ENCODE measurements at regions not wholly inside any gene's neighbourhood (a gene's known extent, or its start where the extent isn't known, plus 50 kb on each side); places are given as distances from the start of the nearest gene placed in this dataset.

GRCh38 chr6:119647309-119647708, 297.7 kb upstream of the MAN1A1 start:
- no peaks in the 10 kb centered on the region for H3K79me2 ChIP-seq (ENCODE audit: insufficient read depth, low read depth, low read length)
- H3K9me3 ChIP-seq (ENCODE audit: low read length) = 0 out of 2 replicates have a peak, but pooled peaks cover 3% of the 10 kb centered on the region
- H3K9me2 ChIP-seq (ENCODE audit: insufficient read depth, low read length) = no peaks in the 10 kb centered on the region
- H3K4me2 ChIP-seq (ENCODE audit: low read length) = no peak overlapping the region
- H3K4me1 ChIP-seq (ENCODE audit: insufficient read depth, low read length, poor library complexity, severe bottlenecking) = peaks cover 10% of the 10 kb centered on the region
- H2AFZ ChIP-seq (ENCODE audit: low read length) = peak overlapping the region; percentile 29; the same call in 1 of the 2 replicates
- intact Hi-C loops (cut with micrococcal nuclease; ENCODE audit: unreplicated experiment) = no loop called here
- no peak overlapping the region for H3K4me3 ChIP-seq (ENCODE audit: low read depth, low read length, poor library complexity, severe bottlenecking)
- no peaks in the 10 kb centered on the region for H3K36me3 ChIP-seq (ENCODE audit: insufficient read depth, low read length)
- ChIA-PET CTCF (ENCODE audit: unreplicated experiment) (no interaction called here), POLR2A (interaction anchor here (0.6 to 1.1 kb wide), 4 partner anchors 11 to 318 kb away, joined by 3 to 4 read pairs (median 4); no protein-coding TSS in a partner anchor)
- TF ChIP-seq, protein P1, sequence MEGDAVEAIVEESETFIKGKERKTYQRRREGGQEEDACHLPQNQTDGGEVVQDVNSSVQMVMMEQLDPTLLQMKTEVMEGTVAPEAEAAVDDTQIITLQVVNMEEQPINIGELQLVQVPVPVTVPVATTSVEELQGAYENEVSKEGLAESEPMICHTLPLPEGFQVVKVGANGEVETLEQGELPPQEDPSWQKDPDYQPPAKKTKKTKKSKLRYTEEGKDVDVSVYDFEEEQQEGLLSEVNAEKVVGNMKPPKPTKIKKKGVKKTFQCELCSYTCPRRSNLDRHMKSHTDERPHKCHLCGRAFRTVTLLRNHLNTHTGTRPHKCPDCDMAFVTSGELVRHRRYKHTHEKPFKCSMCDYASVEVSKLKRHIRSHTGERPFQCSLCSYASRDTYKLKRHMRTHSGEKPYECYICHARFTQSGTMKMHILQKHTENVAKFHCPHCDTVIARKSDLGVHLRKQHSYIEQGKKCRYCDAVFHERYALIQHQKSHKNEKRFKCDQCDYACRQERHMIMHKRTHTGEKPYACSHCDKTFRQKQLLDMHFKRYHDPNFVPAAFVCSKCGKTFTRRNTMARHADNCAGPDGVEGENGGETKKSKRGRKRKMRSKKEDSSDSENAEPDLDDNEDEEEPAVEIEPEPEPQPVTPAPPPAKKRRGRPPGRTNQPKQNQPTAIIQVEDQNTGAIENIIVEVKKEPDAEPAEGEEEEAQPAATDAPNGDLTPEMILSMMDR (conservative IDR thresholded peaks at IDR 0.05; ENCODE audit: low read length) = no peak
- no peak for TF ChIP-seq EZH2phosphoT487 (IDR thresholded peaks at IDR 0.05; ENCODE audit: borderline replicate concordance, low read depth, low read length)
- DNase-seq (ENCODE audit: low spot score) = no peak
- H3K27ac ChIP-seq (ENCODE audit: low read depth, low read length, poor library complexity, severe bottlenecking) = no peak overlapping the region
- BruUV-seq (replicated peaks) = no TSS peak
- no peaks in the 10 kb centered on the region for H4K20me1 ChIP-seq (ENCODE audit: insufficient read depth, low read length)

GRCh38 chr6:119643876-119644275, 294.3 kb upstream of the MAN1A1 start:
- peaks cover 10% of the 10 kb centered on the region for H3K4me1 ChIP-seq (ENCODE audit: insufficient read depth, low read length, poor library complexity, severe bottlenecking)
- H3K27ac ChIP-seq (ENCODE audit: low read depth, low read length, poor library complexity, severe bottlenecking) = no peak overlapping the region
- no peaks in the 10 kb centered on the region for H4K20me1 ChIP-seq (ENCODE audit: insufficient read depth, low read length)
- H3K79me2 ChIP-seq (ENCODE audit: insufficient read depth, low read depth, low read length) = no peaks in the 10 kb centered on the region
- no peaks in the 10 kb centered on the region for H3K36me3 ChIP-seq (ENCODE audit: insufficient read depth, low read length)
- H3K9me3 ChIP-seq (ENCODE audit: low read length) = no peaks in the 10 kb centered on the region
- ChIA-PET CTCF (ENCODE audit: unreplicated experiment) (no interaction called here), POLR2A (interaction anchor here (1.0 kb wide), 1 partner anchor 146 kb away, joined by 3 read pairs; no protein-coding TSS in a partner anchor)
- no peak overlapping the region for H3K4me3 ChIP-seq (ENCODE audit: low read depth, low read length, poor library complexity, severe bottlenecking)
- BruUV-seq (replicated peaks) = no TSS peak
- TF ChIP-seq, protein P1 (conservative IDR thresholded peaks at IDR 0.05; ENCODE audit: low read length) = no peak
- no peak for TF ChIP-seq EZH2phosphoT487 (IDR thresholded peaks at IDR 0.05; ENCODE audit: borderline replicate concordance, low read depth, low read length)
- H2AFZ ChIP-seq (ENCODE audit: low read length) = no peak overlapping the region
- H3K9me2 ChIP-seq (ENCODE audit: insufficient read depth, low read length) = no peaks in the 10 kb centered on the region
- no peak overlapping the region for H3K4me2 ChIP-seq (ENCODE audit: low read length)
- intact Hi-C loops (cut with micrococcal nuclease; ENCODE audit: unreplicated experiment) = no loop called here
- DNase-seq (ENCODE audit: low spot score) = no peak

DNA sequence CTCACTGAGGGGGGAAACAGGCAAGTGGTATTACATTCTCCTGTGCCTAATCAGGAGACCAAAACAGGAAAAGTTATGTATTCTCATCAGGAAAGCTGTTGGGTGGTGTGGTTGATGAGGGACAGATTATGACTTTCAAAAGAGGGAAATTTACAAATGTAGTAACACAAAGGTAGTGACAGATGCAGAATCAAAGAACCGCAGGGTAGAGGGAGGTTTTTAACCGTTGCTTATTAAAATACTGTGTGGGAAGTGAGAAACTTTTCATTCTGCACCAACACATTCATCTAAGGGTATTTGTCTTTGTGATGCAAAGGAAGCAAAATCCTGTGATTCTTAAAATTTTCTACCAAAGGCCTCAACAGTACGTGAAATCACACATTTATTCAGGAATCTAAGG, 288.2 kb upstream of the MAN1A1 start:
- intact Hi-C loops (cut with micrococcal nuclease; ENCODE audit: unreplicated experiment) = no loop called here
- ChIA-PET CTCF (ENCODE audit: unreplicated experiment) (no interaction called here), POLR2A (interaction anchor here (0.8 kb wide), 1 partner anchor 55 kb away, joined by 3 read pairs; no protein-coding TSS in a partner anchor)

More for the DNA sequence above, 288.2 kb upstream of the MAN1A1 start:
- no peak for DNase-seq (ENCODE audit: low spot score)
- H3K9me2 ChIP-seq (ENCODE audit: insufficient read depth, low read length) = no peaks in the 10 kb centered on the region
- H3K79me2 ChIP-seq (ENCODE audit: insufficient read depth, low read depth, low read length) = no peaks in the 10 kb centered on the region
- H3K4me3 ChIP-seq (ENCODE audit: low read depth, low read length, poor library complexity, severe bottlenecking) = no peak overlapping the region
- H3K9me3 ChIP-seq (ENCODE audit: low read length) = no peaks in the 10 kb centered on the region
- H3K4me1 ChIP-seq (ENCODE audit: insufficient read depth, low read length, poor library complexity, severe bottlenecking) = peaks cover 7% of the 10 kb centered on the region
- TF ChIP-seq EZH2phosphoT487 (IDR thresholded peaks at IDR 0.05; ENCODE audit: borderline replicate concordance, low read depth, low read length) = no peak
- TF ChIP-seq, protein P1 (conservative IDR thresholded peaks at IDR 0.05; ENCODE audit: low read length) = no peak
- H3K36me3 ChIP-seq (ENCODE audit: insufficient read depth, low read length) = no peaks in the 10 kb centered on the region
- H4K20me1 ChIP-seq (ENCODE audit: insufficient read depth, low read length) = no peaks in the 10 kb centered on the region
- 0 out of 2 replicates have a peak overlapping the region, but pooled peaks have one; percentile 0 for H3K4me2 ChIP-seq (ENCODE audit: low read length)
- H2AFZ ChIP-seq (ENCODE audit: low read length) = peak overlapping the region; percentile 61; the same call in 1 of the 2 replicates
- BruUV-seq (replicated peaks) = no TSS peak
- no peak overlapping the region for H3K27ac ChIP-seq (ENCODE audit: low read depth, low read length, poor library complexity, severe bottlenecking)
